T-helper 17 cell (primary cell): ENCODE measurements at regions not wholly inside any gene's neighbourhood (a gene's known extent, or its start where the extent isn't known, plus 50 kb on each side); places are given as distances from the start of the nearest gene placed in this dataset.

Experiments
- ATAC-seq: fragments of 150-1000 bp; cut with Tn5 transposase; 2 replicates; pipeline ENCODE4 v1.10.0; 2021; ENCODE audit warnings: mild to moderate bottlenecking, moderate library complexity
- DNase-seq, 3 donors: peaks; one replicate each; pipeline versions ENCODE4 v3.0.0 to v3.0.0-alpha.2; 2020 to 2021
- H3K9me3 ChIP-seq: one replicate; pipeline ENCODE4 v1.7.0; 2013; ENCODE audit warnings: low read length, mild to moderate bottlenecking; ENCODE audit not compliant: control insufficient read depth, poor library complexity, severe bottlenecking
- H3K27ac Mint-ChIP-seq: one replicate; pipeline ENCODE4 v1.8.0; 2022; ENCODE audit warnings: mild to moderate bottlenecking, moderate library complexity, mixed read lengths
- H3K27me3 Mint-ChIP-seq: one replicate; pipeline ENCODE4 v1.8.0; 2022; ENCODE audit warnings: mixed read lengths
- H3K36me3 Mint-ChIP-seq: one replicate; pipeline ENCODE4 v1.8.0; 2022; ENCODE audit warnings: low read depth, mixed read lengths
- H3K4me1 Mint-ChIP-seq: one replicate; pipeline ENCODE4 v1.8.0; 2022; ENCODE audit warnings: mild to moderate bottlenecking, mixed read lengths
- H3K4me3 Mint-ChIP-seq: one replicate; pipeline ENCODE4 v1.8.0; 2022; ENCODE audit warnings: mild to moderate bottlenecking, moderate library complexity, mixed read lengths

DNA sequence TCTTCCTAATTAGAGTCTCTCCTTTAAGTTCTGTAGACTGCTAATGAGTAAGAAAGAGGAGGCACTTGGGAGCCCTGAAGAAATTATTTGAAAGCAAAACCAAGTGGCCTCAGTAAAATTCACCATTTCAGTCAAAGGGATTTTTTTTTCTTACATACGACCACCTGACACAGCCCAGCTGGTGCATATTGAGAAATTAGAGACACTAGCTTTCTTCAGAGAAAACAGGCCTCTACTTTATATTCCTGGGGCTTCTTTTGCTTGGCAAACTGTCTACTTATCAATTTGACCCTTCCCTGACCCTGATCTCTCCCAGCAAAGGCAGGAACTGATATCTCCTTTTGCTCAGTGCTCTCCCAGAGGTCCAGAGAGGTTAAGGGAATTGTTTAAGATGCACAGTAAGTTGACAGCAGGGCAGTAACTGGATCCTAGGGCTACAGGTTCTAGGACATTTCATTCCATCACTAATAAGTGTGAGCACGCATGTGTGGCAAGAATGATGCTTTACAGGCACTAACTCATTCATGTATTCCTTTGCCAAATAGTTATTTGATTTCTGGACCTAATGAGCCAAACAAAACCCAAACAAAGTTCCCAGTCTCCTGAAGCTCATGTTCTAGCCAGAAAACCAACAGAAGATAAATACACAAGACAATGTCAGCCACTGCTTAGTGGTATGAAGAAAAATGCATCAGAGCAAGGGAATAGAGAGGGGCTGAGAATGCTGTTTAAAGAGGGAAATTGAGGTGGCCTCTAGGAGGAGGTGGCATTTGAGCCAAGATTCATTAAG is 467.6 kb downstream of the SOX6 start:
- Mint-ChIP-seq H3K4me3 (no peak overlapping the region), H3K27me3 (peaks cover 38% of the 10 kb centered on the region)

DNA sequence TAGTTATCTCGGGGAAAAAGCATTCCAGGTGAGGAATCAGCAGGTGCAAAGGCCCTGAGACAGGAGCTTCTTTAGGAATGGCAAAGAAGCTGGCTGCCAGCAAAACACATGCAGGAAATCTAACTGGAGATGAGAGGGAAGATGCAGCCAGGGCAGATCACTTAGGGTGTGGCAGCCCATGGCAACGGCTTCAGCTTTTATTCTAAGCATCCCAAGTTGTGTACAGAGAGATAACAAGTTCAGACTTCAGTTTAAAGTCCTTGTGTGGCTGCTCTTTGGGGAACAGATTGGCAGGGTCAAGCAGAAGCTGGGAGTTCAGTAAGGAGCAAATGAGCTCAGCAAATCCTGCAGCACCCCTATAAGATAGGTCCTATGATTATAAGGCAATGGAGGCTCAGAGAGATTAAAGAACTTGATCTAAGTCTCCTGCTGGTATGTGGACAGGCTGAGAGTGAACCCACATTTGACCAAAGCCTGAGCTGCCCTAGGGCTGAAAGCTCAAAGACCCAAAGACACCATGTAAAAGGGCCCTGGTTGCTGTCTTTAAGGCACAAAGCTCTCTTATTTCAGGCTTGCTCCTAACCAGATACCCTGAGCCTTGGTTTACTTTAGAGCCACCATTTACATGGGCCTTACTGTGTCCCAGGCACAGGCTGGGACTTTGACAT is 466.8 kb downstream of the SOX6 start:
- no peak for ATAC-seq
- H3K27me3 Mint-ChIP-seq: peaks cover 33% of the 10 kb centered on the region
- DNase-seq: no peak
- H3K4me1 Mint-ChIP-seq: peaks cover 2% of the 10 kb centered on the region
- no peak overlapping the region for H3K27ac Mint-ChIP-seq
- H3K36me3 Mint-ChIP-seq: no peaks in the 10 kb centered on the region
- no peaks in the 10 kb centered on the region for H3K9me3 ChIP-seq
- H3K4me3 Mint-ChIP-seq: no peak overlapping the region

More for the DNA sequence above, 467.6 kb downstream of the SOX6 start:
- H3K27ac Mint-ChIP-seq: no peak overlapping the region
- H3K9me3 ChIP-seq: no peaks in the 10 kb centered on the region
- no peak for ATAC-seq
- H3K36me3 Mint-ChIP-seq: no peaks in the 10 kb centered on the region
- DNase-seq: no peak
- peaks cover 2% of the 10 kb centered on the region for H3K4me1 Mint-ChIP-seq

DNA sequence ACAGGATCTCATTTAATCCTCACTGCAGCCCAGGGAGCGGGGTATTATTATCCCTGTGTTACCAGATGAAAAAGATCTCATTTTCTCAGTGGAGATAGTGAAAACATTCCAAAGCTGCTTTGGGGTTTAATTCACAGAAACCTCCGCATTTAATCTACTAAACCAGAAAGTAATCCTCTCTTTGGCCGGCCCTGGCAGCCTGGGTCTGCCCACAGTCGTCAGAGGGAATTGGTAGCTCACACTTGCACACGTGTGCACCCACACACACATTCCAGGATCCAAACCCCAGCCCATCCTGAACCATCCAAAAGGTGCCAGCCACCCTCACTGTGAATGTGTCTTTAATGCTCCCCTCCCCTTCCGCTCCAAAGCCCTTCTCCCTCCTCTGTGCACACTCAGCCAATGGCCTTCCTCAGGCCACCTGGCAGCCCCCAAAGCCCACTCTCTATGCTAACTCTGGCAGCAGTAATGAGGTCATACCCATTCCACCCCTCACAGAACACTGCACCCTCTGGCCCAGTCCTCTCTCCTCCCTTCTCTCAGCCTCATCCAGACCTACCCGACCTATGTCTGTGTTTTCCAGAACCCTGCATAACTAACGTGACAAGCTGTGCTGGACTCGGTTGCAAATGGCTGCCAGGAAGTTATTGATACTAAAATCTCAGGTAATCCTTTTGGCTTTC is 466.2 kb downstream of the SOX6 start:
- H3K9me3 ChIP-seq: no peaks in the 10 kb centered on the region
- H3K4me1 Mint-ChIP-seq: peaks cover 2% of the 10 kb centered on the region
- H3K27ac Mint-ChIP-seq: no peak overlapping the region
- no peak for DNase-seq
- H3K27me3 Mint-ChIP-seq: peaks cover 33% of the 10 kb centered on the region
- ATAC-seq: no peak
- H3K4me3 Mint-ChIP-seq: no peak overlapping the region
- no peaks in the 10 kb centered on the region for H3K36me3 Mint-ChIP-seq

DNA sequence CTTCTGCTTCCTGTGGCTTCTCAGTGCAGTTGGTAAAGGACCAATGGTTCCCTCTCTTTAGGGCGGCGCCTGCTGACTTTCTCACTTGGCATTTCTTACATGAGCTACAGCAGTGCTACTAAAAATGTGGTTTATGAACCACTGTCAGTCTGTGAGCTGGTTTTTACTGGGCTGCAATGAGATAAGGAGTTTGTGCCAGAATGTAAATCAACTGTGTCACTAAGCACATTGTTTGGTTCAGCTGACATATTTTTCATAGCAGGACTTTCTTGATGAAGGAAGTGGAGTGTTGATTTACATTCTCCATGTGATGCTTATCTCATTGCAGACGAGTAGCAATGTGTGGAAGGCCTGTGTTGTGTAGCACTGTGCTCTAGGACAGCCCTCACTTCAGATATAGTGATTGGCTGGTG is 463.3 kb downstream of the SOX6 start:
- Mint-ChIP-seq H3K4me1 (peaks cover 2% of the 10 kb centered on the region), H3K27ac (no peak overlapping the region), H3K27me3 (peaks cover 27% of the 10 kb centered on the region), H3K4me3 (no peak overlapping the region), H3K36me3 (no peaks in the 10 kb centered on the region)
- H3K9me3 ChIP-seq: no peaks in the 10 kb centered on the region
- DNase-seq: no peak
- no peak for ATAC-seq

DNA sequence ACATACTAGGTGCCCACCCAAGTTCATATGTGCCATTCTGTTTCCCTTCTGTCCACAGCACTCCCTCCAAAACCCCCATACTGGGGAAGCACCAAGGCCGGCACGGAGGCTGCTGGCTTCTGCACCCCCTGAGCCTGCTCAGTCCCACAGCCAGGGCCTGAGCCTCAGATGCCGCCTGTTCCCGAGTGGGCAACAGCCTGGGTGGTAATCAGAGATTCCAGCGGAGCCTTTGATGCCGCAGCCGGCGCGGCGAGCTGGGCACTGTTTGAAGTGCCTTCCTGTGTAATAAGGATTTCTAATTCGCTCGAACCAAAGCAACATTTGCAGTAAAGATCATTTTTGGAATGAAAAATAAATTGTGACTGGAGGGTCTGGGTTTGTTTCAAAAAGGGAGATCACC is 460.3 kb downstream of the SOX6 start:
- Mint-ChIP-seq H3K27ac (no peak overlapping the region), H3K4me1 (no peaks in the 10 kb centered on the region), H3K36me3 (no peaks in the 10 kb centered on the region), H3K27me3 (peaks cover 11% of the 10 kb centered on the region), H3K4me3 (no peak overlapping the region)
- no peak for ATAC-seq
- no peak for DNase-seq
- H3K9me3 ChIP-seq: no peaks in the 10 kb centered on the region

DNA sequence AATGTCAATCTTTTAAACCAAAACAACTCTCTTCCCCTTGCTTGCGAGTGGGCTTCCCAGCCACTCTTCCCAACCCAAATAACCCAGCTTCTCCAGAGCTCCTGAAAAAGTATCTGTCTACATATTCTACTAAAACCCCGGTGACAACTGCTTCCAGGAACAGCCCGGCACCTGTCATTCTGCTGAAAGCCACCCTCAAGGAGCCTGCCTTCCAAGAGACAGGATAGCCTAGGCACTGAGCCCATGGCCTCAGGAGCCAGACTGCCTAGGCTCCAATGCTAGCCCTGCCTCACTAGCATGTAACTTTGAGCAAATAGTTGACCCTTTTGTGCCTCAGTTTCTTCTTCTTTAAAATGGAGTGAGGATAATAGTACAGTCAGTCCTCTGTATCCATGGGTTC is 459.8 kb downstream of the SOX6 start:
- no peak for ATAC-seq
- Mint-ChIP-seq H3K4me3 (no peak overlapping the region), H3K27me3 (peaks cover 11% of the 10 kb centered on the region), H3K27ac (no peak overlapping the region), H3K4me1 (no peaks in the 10 kb centered on the region), H3K36me3 (no peaks in the 10 kb centered on the region)
- no peaks in the 10 kb centered on the region for H3K9me3 ChIP-seq
- no peak for DNase-seq

DNA sequence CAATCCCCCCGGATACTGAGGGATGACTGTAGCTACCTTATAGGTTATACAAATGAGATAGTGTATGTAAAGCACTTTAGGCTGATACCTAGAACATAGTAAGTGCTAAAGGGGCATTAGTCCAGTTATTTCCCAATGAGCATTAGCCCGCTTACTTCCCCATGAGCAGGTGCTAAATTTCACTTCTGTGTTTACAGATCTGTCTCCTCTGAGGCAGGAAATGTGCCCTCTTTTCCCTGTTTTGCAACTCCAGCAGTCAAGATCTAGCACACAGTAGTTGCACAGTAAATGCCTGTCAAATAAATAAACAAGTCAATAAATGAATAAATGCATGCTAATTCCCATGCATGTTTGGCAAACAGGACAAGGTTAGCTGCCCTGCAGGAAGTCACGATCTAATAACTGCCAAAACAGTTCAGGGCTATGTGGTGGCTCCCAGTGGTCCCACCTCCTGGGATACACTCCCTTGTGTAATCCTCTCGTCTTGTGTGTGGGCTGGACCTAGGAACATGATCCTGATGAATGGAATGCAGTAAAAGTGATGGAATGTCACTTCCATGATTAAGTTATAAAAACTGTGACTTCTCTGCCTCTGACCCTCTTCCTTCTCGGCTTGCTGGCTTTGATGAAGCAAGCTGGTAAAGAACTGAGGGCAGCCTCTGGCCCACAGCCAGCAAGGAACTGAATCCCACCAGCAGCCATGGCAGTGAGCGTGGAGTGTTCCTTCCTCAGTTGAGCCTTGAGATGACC is 459.0 kb downstream of the SOX6 start:
- H3K4me1 Mint-ChIP-seq: no peaks in the 10 kb centered on the region
- ATAC-seq: no peak

DNA sequence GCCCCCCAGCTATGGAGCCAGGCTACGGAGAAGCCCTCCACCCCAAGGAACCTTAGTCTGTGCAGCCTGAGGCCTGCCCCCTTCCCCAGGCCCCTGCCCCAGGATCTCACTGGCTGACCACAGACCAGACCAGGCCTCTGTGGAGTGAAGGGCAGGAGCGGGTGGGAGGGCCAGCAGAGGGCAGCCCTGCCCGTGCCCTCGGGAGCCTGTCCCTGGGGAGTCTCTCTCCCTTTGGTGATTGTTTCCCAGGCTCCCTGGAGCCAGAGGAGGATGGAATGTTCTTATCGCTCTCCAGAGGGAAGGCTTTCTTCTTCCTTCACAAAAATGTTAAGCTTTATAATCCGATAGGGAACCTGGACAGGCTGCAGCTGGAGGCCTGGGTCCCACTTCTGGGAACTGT is 455.3 kb downstream of the SOX6 start:
- Mint-ChIP-seq H3K27ac (no peak overlapping the region), H3K4me3 (no peak overlapping the region), H3K4me1 (no peaks in the 10 kb centered on the region), H3K27me3 (peaks cover 8% of the 10 kb centered on the region), H3K36me3 (no peaks in the 10 kb centered on the region)
- H3K9me3 ChIP-seq: no peaks in the 10 kb centered on the region
- ATAC-seq (no peak), DNase-seq (no peak)

More for the DNA sequence above, 459.0 kb downstream of the SOX6 start:
- DNase-seq: no peak
- no peaks in the 10 kb centered on the region for H3K9me3 ChIP-seq
- H3K36me3 Mint-ChIP-seq: no peaks in the 10 kb centered on the region
- no peak overlapping the region for H3K4me3 Mint-ChIP-seq
- peaks cover 11% of the 10 kb centered on the region for H3K27me3 Mint-ChIP-seq
- H3K27ac Mint-ChIP-seq: no peak overlapping the region

DNA sequence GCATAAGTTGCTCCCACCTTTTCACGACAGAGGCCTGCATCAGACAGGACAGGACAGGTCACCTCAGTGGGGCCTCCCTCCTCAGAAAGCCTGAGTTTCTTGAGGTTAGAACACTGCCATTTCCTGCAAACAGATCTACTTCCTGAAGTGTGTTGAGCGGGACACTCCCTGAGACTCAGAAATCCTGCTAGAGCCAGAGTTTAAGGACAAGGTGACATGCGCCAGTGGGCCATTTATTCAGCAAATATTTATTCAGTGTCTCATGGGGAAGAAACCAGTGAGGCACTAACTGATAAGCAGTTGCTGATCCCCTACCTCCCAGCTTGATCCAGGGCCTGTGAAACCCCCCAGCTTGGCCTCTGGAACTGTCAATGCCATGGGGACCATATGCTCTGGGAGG is 454.6 kb downstream of the SOX6 start:
- H3K27me3 Mint-ChIP-seq: peaks cover under 1% of the 10 kb centered on the region
- DNase-seq (no peak), ATAC-seq (no peak)
- H3K4me1 Mint-ChIP-seq: no peaks in the 10 kb centered on the region
- no peak overlapping the region for H3K4me3 Mint-ChIP-seq
- H3K27ac Mint-ChIP-seq: no peak overlapping the region
- H3K9me3 ChIP-seq: no peaks in the 10 kb centered on the region
- no peaks in the 10 kb centered on the region for H3K36me3 Mint-ChIP-seq

DNA sequence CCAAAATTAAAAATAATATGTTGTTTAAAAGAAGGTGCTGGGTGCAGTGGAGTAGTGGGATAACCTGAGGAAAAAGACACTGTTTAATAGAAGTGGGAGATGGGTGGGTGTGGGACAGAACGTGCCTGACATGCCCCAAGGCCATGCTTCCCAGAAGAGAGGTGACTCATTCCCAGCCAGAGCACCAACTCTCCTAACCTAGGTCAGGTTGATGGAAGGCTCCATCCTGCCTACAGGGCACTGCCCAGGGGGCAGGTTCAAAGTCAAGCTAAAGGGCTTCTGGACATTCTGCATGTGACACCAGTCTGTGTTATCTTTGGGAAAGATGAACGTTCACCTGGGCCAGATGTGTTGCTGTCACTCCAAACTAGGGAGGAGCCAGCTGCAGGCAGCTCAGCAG is 453.1 kb downstream of the SOX6 start:
- H3K27ac Mint-ChIP-seq: no peak overlapping the region
- no peak overlapping the region for H3K4me3 Mint-ChIP-seq
- no peaks in the 10 kb centered on the region for H3K27me3 Mint-ChIP-seq
- no peaks in the 10 kb centered on the region for H3K36me3 Mint-ChIP-seq
- H3K9me3 ChIP-seq: no peaks in the 10 kb centered on the region
- no peak for ATAC-seq
- H3K4me1 Mint-ChIP-seq: no peaks in the 10 kb centered on the region
- no peak for DNase-seq

DNA sequence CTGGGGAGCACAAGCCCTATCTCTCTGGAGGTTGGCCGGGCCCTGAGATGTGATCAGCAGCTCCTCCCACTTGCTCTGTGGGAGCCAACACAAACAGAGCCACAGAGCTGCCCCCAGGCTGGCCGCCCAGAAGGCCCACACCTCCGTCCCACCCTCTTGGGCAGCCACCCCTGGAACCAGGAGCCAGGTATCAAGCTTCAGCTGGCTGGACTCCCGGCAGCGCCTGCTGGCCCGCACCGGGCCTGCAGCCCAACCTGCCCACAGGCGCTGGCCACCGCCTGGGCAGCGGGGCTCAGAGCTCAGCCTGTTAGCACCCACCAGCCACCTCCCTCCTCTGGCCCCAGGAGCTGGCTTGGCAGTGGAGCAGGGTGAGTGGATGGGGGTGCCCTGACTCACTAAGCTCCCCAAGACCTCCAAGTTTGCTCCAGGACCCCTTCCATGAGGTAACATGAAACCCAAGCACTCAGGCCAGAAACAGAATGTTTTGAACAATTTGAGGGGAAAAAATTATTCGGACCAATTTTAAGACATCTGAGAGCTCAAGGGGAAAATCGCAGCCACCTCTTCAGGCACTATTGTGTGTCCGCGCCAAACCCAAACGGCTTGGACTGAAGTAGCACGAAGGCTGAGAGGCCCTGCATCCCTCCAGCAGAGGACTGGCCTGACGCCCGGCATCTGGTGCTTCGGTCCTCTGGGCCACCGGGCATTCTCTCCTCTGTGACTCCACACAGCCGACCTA is 450.8 kb downstream of the SOX6 start:
- ATAC-seq: no peak
- H3K4me3 Mint-ChIP-seq: no peak overlapping the region
- no peaks in the 10 kb centered on the region for H3K36me3 Mint-ChIP-seq
- DNase-seq: no peak
- no peaks in the 10 kb centered on the region for H3K4me1 Mint-ChIP-seq
- no peaks in the 10 kb centered on the region for H3K9me3 ChIP-seq
- H3K27ac Mint-ChIP-seq: no peak overlapping the region
- H3K27me3 Mint-ChIP-seq: no peaks in the 10 kb centered on the region

DNA sequence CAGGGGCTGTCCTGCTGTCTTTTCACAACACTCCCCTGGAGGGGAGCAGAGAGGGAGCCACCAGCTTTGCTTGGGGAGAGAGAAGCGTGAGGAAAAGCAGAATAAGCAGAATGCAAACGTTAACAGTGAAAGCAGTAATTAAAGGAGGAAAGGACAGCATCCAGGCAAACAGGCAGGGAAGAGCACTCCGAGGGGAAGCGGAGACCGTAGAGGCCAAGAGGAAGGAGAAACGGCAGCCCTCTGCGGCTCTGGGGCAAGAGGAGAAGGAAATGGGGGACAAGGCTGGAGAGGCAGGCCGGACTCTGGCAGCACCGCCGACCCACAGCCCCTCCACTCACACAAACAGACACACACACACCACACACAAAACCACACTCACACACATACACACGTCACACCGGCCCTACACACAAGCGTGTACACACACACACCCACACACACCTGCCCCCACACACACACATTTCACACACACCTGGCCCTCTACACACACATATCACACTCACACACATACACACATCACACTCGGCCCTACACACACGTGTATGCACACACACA is 449.8 kb downstream of the SOX6 start:
- DNase-seq (no peak), ATAC-seq (no peak)
- Mint-ChIP-seq H3K4me3 (no peak overlapping the region), H3K36me3 (no peaks in the 10 kb centered on the region), H3K27ac (no peak overlapping the region), H3K27me3 (no peaks in the 10 kb centered on the region), H3K4me1 (no peaks in the 10 kb centered on the region)
- no peaks in the 10 kb centered on the region for H3K9me3 ChIP-seq
